ENCODE measurements at regions not wholly inside any gene's neighbourhood (a gene's known extent, or its start where the extent isn't known, plus 50 kb on each side); places are given as distances from the start of the nearest gene placed in this dataset.
"Not testable (repeated sequence)": the region's sequence is repeated elsewhere in the genome, so short reads cannot be mapped to it uniquely, and the experiment has no call there.

- no peak for DNase-seq
These were observed 555.2 kb upstream of the EPHA5 start for GRCh38 chr4:66225539-66225938.

GRCh38 chr4:66223068-66223703 lies 552.9 kb upstream of the EPHA5 start:
- no peak for DNase-seq

DNA sequence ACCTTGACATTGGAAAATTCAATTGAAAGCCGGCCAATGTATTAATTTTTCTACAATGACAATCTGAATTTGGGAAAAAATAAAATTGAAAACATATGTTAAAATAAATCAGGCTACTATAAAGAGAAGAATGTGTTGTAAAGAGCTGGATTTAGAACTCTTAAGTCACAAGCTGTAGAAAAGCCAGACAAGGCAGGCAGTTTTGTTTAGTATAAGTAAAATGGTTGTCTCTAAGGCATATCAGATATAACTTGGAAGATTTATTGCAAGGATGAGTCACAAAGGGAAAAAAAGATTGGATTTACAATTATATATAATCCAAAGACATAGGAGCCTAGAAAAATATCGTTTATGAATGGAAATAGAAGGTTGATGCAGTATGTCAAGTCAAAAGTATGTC lies 549.1 kb upstream of the EPHA5 start:
- no peak for DNase-seq

DNA sequence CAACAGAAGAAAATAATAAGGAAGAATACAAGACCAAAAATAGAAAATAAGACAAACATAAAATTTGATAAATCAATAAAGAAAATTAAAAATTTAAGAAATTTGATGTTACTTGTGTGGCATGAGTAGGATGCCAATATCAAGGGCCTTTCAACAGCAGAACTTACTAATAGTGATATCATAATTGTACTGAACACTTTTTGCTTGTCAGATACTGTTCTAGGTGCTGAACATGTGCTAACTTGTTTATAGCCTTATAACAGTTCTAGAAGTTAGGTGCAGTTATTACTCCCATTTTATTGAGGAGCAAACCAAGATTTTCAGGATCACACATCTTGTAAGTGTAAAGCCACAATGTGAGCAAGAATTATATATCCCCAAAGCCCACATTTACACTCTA lies 546.0 kb upstream of the EPHA5 start:
- DNase-seq, result no peak

GRCh38 chr4:66212489-66212888 lies 542.2 kb upstream of the EPHA5 start:
- no peak for DNase-seq

DNA sequence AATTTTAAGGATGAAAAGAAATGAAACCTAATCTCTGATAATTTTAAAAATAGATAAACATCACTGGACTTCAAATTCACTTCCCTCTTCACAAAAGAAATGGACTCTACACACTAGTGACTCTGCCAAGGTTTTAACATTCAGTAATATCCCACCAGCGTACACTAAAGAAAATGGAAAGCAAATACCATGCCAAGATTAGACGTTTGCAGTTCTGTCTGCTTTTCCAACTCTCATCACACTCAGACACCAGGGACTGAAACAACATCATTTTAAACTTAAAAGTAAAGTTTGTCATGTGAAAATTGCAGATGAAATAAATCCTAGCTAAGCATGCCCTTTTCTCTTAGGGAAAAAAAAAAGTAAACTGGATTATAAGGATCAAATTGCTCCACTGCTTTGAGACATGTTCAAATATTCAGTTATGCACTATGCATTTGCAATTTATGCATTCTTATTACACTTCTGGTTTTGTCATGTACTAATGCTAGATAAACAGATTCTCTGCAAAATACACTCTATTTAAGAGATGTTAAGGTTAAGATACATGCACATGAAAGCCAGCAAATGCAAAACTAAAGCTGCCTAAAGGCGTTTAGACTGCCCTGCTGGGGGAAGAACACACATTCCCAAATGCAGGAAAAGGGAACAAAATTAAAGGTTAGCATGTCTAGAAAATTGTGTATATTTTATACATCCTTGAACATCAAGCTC lies 534.4 kb upstream of the EPHA5 start:
- no peak for DNase-seq

DNA sequence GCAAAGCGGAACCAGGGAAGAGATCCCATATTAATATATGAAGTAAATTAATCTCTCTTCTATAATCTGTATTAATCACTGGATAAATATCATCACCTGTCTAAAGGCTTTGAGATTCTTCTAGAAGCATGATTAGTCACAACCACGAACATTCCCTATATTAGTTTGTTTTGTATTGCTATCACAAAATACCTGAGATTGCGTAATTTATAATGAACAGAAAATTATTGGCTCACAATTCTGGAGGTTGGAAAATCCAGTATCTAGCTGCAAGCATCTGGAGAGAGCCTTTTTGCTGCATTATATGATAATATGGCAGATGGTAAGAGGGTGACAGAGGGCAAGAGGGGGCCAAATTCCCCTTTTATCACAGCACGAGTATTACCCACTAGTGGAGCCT lies 532.6 kb upstream of the EPHA5 start:
- DNase-seq, result no peak

GRCh38 chr4:66197451-66197850 lies 527.2 kb upstream of the EPHA5 start:
- DNase-seq, result no peak

DNA sequence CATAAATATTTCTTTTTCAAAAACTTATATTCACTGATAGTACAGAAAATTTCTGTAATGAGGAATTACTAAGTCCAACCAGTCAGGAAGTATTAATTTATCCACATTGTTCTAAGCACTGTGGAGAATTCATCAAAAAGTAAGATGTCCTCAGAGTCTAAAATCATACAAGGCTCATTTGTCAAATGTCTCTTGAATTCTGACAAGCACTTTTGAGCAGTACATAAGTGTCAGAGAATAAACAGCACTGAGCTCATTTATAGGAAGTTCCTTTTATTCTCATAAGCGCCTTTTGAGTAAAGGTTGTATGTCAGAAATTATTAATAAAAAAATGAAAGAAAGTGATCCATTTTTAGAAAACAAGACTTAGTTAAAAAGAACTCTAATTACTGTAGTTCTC lies 523.2 kb upstream of the EPHA5 start:
- DNase-seq, result no peak

DNA sequence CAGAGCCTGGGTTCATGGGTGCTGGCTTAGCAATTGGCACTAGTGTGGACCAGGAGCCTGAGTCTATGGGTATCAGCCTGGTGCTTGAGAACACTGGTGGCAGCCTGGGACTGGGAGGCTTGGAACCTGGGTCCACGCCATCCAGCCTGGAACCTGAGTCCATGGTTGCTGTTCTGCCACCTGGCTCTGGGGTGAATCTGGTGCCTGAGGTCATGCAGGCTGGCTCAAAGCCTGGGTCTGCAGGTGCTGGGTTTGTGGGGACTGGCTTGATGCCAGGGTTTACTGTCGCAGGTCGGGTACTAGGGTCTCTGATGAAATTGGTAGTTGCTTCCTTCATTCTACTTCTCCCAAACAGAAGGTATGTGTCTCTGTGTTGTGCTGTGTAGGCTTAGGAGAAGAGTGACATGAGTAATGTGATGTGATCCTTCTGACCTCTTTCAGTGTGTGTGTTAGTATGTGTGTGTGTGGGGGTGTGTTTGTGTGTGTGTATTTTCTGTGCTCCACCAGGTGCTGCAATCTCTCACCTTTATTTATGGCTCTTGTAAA lies 517.0 kb upstream of the EPHA5 start:
- no peak for DNase-seq

DNA sequence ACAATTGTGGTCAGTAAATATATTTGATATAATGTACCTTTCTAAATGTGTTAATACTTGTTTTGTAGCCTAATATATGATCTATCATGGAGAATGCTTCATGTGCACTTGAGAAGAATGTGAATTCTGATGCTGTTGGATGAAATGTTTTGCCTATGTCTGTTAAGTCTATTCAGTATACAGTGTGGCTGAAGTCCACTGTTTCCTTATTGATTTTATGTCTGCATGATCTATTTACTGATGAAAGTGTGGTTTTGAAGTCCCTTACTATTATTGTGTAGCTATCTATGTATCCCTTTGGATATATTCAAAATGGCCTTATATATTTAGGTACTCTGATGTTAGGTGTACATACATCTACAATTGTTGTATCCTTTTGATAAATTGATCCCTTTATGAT lies 515.8 kb upstream of the EPHA5 start:
- no peak for DNase-seq

DNA sequence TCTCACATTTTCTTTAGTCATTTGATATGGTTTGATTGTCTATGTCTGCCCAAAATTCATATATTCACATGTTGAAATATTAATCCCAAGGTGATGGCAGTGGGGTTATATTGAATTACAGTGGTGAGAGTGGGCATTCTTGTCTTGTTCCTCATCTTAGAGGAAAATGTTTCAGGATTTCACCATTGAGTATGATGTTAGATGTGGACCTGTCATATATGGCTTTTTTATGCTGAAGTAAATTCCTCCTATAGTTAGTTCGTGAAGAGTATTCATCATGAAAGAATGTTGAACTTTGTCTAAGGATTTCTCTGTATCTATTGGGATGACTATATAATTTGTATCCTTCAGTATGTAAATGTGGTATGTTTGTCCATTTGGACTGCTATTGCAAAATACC lies 512.3 kb upstream of the EPHA5 start:
- DNase-seq, result no peak

- DNase-seq, result no peak
These were observed 508.6 kb upstream of the EPHA5 start for GRCh38 chr4:66178906-66179305.

- no peak for DNase-seq
These were observed 499.1 kb upstream of the EPHA5 start for GRCh38 chr4:66169341-66169740.

DNA sequence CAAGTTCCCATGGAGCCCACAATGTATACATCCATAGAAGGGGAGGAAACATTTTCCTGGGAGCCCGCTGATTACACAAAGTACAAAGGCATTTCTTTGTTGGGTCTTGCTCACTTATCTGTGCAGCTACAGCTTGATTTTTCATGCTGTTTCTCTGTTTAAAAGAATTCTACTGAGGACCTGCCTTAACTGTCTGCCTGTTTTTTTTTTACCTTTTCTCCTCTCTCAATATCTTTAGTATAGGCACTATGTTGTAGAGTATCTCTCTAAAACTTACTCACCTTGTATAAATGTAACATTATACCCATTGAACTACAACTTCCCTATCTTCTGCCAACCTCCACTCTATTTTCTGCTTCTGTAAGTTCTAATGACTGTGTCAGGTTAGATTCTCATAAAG lies 494.6 kb upstream of the EPHA5 start:
- no peak for DNase-seq

DNA sequence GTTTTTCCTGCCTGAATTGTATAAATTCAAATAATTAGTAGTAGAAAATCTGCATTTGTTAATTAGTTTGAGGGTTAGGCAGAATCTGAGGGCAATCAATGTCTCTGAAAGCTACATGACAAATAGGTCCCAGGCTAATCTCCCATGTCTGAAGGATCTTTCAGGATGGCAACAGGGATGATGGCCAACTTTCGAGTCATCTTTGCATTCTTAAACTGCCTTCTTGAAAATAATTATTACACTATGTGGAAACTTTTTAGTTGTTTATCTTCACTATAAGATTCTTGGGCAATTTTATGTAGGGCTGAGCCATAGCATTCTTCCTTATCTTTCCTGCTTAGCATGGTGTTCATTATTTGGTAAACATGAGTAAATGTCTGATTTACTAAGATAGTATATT lies 490.3 kb upstream of the EPHA5 start:
- DNase-seq, result no peak

- no peak for DNase-seq
These were observed 487.3 kb upstream of the EPHA5 start for GRCh38 chr4:66157594-66157993.

DNA sequence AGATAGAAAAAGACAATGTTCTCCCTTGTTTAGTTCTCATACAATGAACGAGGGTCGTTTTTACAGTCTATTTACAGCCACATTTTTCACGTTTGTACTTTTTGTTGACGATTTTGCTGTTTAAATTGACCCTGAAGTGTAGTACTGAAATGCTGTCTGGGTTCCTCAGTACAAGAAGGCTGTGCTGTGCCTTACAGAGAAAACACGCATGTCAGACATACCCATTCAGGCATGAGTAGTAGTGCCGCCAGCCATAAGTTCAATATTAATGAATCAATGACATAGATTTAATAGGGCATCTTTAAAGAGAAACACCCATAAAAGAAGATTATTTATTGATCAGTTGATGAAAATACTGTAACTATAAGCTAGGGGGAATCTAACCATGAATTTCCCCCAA lies 459.8 kb upstream of the EPHA5 start:
- no peak for DNase-seq

GRCh38 chr4:66123831-66124413 lies 453.6 kb upstream of the EPHA5 start:
- no peak for DNase-seq

GRCh38 chr4:66123190-66123589 lies 452.9 kb upstream of the EPHA5 start:
- no peak for DNase-seq

DNA sequence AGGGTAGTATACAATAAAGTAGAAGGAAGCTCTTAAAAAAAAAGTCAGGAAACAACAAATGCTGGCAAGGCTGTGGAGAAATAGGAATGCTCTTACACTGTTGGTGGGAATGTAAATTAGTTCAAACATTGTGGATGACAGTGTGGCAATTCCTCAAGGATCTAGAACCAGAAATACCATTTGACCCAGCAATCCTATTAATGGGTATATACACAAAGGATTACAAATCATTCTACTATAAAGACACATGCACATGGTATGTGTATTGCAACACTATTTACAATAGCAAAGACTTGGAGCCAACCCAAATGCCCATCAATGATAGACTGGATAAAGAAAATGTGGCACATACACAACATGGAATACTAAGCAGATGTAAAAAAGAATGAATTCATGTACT lies 444.9 kb upstream of the EPHA5 start:
- not testable (repeated sequence) for DNase-seq

DNA sequence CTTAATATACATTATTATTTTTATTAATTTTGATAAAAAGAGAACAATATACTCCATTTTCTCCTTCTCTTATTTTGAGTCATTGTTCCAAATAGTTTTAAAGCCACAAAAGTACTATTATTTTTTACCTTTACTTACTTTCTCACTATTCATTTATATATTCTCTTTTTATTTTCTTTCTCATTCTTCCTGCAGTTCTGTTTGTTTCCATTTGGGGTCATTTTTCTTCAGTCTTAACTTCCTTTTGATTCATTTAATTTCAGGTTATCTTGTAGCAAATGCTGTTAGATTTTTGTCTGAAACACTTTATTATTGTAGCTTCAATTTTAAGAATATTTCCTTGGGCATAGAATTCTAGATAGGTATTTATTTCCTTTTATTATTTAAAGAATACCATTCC lies 438.6 kb upstream of the EPHA5 start:
- no peak for DNase-seq

DNA sequence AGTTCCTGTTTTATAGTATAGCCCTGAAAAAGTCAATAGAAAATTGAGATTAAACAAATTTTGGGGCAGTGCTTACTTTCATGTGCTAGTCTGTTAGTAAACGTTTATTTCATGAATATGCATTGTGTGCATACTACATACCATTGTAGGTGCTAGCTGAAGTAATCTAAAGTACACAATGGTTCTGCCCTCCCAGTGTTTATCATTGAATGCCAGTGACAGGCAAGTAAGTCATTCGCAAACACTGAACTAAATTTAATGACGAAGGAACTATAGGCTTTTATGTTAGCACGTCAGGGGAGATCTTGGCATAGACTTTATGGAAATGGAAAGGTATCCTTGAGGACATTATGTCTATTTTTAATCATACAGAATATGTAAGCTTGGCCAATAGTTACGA lies 426.9 kb upstream of the EPHA5 start:
- DNase-seq, result no peak

DNA sequence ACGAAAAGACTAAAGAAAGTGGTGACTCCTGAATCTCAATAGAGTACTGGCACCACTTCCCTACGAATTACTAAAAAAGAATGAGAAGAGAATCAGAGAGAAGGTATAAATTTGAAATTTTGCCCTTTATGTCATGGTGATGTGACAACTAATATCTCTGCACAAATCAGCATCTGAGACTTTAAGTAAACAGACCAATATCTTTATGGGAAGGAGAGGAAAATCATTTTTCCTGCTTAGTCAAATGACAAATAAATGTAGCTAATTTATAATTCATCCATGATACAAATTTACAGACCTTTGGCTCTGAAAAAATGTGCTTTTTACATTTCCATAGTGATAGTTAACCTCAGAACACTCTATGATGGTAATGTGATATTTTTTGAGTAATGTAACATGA lies 424.8 kb upstream of the EPHA5 start:
- no peak for DNase-seq

Measured in CD4-positive, alpha-beta T cell treated with Interleukin-4 for 4 hours (primary cell).